Epithelial cell of proximal tubule (primary cell): ENCODE measurements at regions not wholly inside any gene's neighbourhood (a gene's known extent, or its start where the extent isn't known, plus 50 kb on each side); places are given as distances from the start of the nearest gene placed in this dataset.

Experiments
- DNase-seq: peaks from one replicate; pipeline ENCODE4 v3.0.0-alpha.2; 2011; ENCODE audit warnings: low read depth
- H3K4me3 ChIP-seq: 2 replicates; pipeline ENCODE4 v1.5.1; 2011; ENCODE audit warnings: low read depth, mild to moderate bottlenecking, low read length
- CTCF ChIP-seq: conservative IDR thresholded peaks from 2 replicates; pipeline ENCODE4 v1.5.1; 2012; ENCODE audit warnings: low read depth, mild to moderate bottlenecking, low read length

GRCh38 chr5:165304193-165304827, 1798.9 kb downstream of the MAT2B start:
- H3K4me3 ChIP-seq = no peak overlapping the region
- TF ChIP-seq CTCF = no peak
- no peak for DNase-seq

GRCh38 chr5:165305596-165305995, 1800.2 kb downstream of the MAT2B start:
- DNase-seq = no peak
- H3K4me3 ChIP-seq = no peak overlapping the region
- no peak for TF ChIP-seq CTCF

DNA sequence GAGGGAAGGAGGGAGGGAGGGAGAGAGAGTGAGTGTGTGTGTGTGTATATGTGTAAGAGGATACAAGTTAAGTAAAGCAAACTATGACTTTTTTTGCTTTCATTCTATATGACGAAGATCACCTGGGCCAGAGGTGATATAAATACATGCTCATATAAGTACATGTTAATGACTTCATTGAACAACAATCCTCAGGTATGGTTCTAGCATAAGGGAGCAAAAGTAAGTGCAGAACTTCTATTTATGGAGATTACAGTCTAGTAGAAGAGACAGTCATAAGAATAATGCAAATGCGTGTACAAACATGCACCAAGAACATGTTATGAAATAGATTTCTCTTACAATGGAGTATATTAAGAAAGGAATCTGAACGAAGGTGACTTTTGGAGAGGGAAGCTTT, 1804.0 kb downstream of the MAT2B start:
- no peak overlapping the region for H3K4me3 ChIP-seq
- DNase-seq = no peak
- TF ChIP-seq CTCF = no peak

- DNase-seq = no peak
- no peak for TF ChIP-seq CTCF
- H3K4me3 ChIP-seq = no peak overlapping the region
Measured at GRCh38 chr5:165310031-165310430, 1804.6 kb downstream of the MAT2B start.

- H3K4me3 ChIP-seq = no peak overlapping the region
- TF ChIP-seq CTCF = no peak
- no peak for DNase-seq
Measured at GRCh38 chr5:165321912-165322311, 1816.5 kb downstream of the MAT2B start.

DNA sequence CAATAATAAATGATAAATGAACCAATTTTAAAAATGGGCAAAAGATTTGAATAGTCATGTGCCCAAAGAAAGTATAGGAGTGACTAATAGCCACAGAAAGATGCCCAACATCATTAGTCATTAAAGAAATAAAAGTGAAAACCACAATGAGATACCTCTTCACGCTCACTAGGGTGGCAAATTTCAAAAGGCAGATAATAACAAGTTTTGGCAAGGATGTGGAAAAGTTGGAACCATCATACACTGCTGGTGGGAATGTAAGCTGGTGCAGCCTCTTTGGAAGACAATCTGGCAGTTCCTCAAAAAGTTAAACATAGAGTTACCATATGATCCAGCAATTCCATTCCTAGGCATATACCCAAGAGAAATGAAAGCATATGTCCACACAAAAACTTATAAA, 1819.8 kb downstream of the MAT2B start:
- H3K4me3 ChIP-seq = no peak overlapping the region
- DNase-seq = no peak
- TF ChIP-seq CTCF = no peak

DNA sequence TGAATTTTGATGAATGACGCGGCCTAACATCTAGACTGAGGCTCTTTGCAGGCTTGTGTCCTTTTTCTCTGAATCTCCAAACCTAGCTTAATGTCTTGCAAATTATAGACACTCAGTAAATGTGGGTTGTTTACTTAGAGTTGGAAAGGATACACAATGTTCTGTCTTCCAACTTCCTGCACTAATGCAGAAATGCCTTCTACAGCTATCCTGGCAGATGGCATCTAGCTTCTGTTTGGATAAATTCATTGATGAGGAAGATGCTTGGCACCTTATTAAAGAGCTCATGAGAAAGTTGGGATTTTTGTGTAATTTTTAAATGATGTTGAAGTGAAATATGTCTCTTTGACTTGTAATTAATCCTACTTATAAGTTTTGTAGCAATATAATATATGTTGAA, 1822.2 kb downstream of the MAT2B start:
- DNase-seq = no peak
- H3K4me3 ChIP-seq = no peak overlapping the region
- TF ChIP-seq CTCF = no peak
